ENCODE measurements at regions not wholly inside any gene's neighbourhood (a gene's known extent, or its start where the extent isn't known, plus 50 kb on each side); places are given as distances from the start of the nearest gene placed in this dataset.

GRCh38 chr17:74002241-74002640, 201.2 kb upstream of the RPL38 start:
- TF ChIP-seq CTCF (IDR thresholded peaks at IDR 0.05; ENCODE audit: control extremely low read depth in 1 of 3, insufficient read depth in 1 of 3, low read depth in 1 of 3, low read length in 3 of 3) (no peak), POLR2A (IDR thresholded peaks at IDR 0.05; ENCODE audit: control extremely low read depth in 1 of 2, low read depth in 2 of 2, low read length in 2 of 2) (no peak), TAF1 (IDR thresholded peaks at IDR 0.05; ENCODE audit: low read depth, low read length) (no peak), JUND (IDR thresholded peaks at IDR 0.05; ENCODE audit: low read length) (no peak), SRF (IDR thresholded peaks at IDR 0.05; ENCODE audit: low read depth, low read length) (no peak), RNF2 (IDR thresholded peaks at IDR 0.05; ENCODE audit: borderline replicate concordance, low read depth, low read length, missing control alignments, poor library complexity, severe bottlenecking) (no peak), POLR2AphosphoS5 (IDR thresholded peaks at IDR 0.05; ENCODE audit: low read depth, low read length) (no peak), CEBPB (IDR thresholded peaks at IDR 0.05; ENCODE audit: low read depth, low read length) (no peak)
